CD4-positive, alpha-beta T cell treated with Interleukin-15 for 1 hour (primary cell): ENCODE measurements at regions not wholly inside any gene's neighbourhood (a gene's known extent, or its start where the extent isn't known, plus 50 kb on each side); places are given as distances from the start of the nearest gene placed in this dataset.

Experiments used
- DNase-seq: peaks from one replicate; pipeline ENCODE4 v3.0.0-alpha.2; 2020

- no peak for DNase-seq
Observed at GRCh38 chr16:74169687-74170376, 126.8 kb upstream of the PSMD7 start.

- no peak for DNase-seq
Observed at GRCh38 chr16:74169066-74169465, 127.5 kb upstream of the PSMD7 start.

- DNase-seq = no peak
Observed at GRCh38 chr16:74168445-74168844, 128.2 kb upstream of the PSMD7 start.

- DNase-seq = no peak
Observed at GRCh38 chr16:74166456-74166855, 130.2 kb upstream of the PSMD7 start.

GRCh38 chr16:74165566-74166080 is 131.0 kb upstream of the PSMD7 start:
- no peak for DNase-seq

- no peak for DNase-seq
Observed at GRCh38 chr16:74160759-74161158, 135.9 kb upstream of the PSMD7 start.

- no peak for DNase-seq
Observed at GRCh38 chr16:74153773-74154172, 142.8 kb upstream of the PSMD7 start.

- DNase-seq = no peak
Observed at GRCh38 chr16:74146643-74147042, 150.0 kb upstream of the PSMD7 start.

- no peak for DNase-seq
Observed at GRCh38 chr16:74143171-74143570, 153.4 kb upstream of the PSMD7 start.

- DNase-seq = no peak
Observed at GRCh38 chr16:74141015-74141414, 155.6 kb upstream of the PSMD7 start.

- DNase-seq = no peak
Observed at GRCh38 chr16:74140557-74140956, 156.1 kb upstream of the PSMD7 start.

GRCh38 chr16:74123826-74124225 is 172.8 kb upstream of the PSMD7 start:
- no peak for DNase-seq

GRCh38 chr16:74123195-74123594 is 173.4 kb upstream of the PSMD7 start:
- DNase-seq = no peak

GRCh38 chr16:74117798-74118197 is 178.8 kb upstream of the PSMD7 start:
- DNase-seq = no peak

- no peak for DNase-seq
Observed at GRCh38 chr16:74113545-74113944, 183.1 kb upstream of the PSMD7 start.

- DNase-seq = no peak
Observed at GRCh38 chr16:74111456-74111982, 185.1 kb upstream of the PSMD7 start.

GRCh38 chr16:74107795-74108610 is 188.6 kb upstream of the PSMD7 start:
- DNase-seq = no peak

- DNase-seq = no peak
Observed at GRCh38 chr16:74104022-74104421, 192.6 kb upstream of the PSMD7 start.

- no peak for DNase-seq
Observed at GRCh38 chr16:74101379-74102137, 195.1 kb upstream of the PSMD7 start.

GRCh38 chr16:74100395-74101326 is 196.0 kb upstream of the PSMD7 start:
- no peak for DNase-seq

GRCh38 chr16:74099530-74099929 is 197.1 kb upstream of the PSMD7 start:
- DNase-seq = no peak

- no peak for DNase-seq
Observed at GRCh38 chr16:74094962-74095361, 201.7 kb upstream of the PSMD7 start.
